GM20000 (cell line): ENCODE measurements at regions not wholly inside any gene's neighbourhood (a gene's known extent, or its start where the extent isn't known, plus 50 kb on each side); places are given as distances from the start of the nearest gene placed in this dataset.

Experiments
- DNase-seq: peaks from one replicate; pipeline ENCODE4 v3.0.0; 2012; ENCODE audit warnings: low spot score
- TF ChIP-seq, protein P1 (sequence below): IDR thresholded peaks from 2 replicates; pipeline ENCODE4 v1.5.1; 2012; ENCODE audit warnings: mild to moderate bottlenecking, control low read depth; ENCODE audit errors: extremely low read depth, missing control alignments

DNA sequence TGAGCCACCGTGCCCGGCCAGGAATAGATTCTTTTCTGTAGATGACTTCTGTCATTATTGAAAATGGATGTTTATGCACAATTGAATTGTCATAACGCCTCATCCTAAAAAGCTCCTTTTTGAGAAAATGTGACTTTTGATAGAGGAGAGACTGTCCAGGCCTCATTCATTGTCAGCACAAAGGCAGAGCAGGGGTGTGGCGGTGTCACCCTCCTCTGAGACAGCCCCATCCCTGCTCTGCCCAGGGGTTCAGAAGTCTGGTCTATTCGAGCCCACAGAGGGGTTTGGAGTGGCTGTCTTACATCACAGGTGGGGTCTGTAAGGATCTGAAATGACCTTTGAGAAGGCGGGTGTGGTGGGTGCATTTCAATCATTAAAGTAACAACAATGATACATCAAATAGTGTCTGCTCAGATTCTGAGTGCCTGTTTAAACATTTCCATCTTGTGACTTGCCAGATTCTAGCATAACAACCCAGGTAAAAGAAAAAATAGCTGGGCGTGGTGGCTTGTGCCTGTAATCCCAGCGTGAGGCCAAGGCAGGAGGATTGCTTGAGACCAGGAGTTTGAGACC lies 161.0 kb downstream of the SEC14L1 start:
- TF ChIP-seq, protein P1, sequence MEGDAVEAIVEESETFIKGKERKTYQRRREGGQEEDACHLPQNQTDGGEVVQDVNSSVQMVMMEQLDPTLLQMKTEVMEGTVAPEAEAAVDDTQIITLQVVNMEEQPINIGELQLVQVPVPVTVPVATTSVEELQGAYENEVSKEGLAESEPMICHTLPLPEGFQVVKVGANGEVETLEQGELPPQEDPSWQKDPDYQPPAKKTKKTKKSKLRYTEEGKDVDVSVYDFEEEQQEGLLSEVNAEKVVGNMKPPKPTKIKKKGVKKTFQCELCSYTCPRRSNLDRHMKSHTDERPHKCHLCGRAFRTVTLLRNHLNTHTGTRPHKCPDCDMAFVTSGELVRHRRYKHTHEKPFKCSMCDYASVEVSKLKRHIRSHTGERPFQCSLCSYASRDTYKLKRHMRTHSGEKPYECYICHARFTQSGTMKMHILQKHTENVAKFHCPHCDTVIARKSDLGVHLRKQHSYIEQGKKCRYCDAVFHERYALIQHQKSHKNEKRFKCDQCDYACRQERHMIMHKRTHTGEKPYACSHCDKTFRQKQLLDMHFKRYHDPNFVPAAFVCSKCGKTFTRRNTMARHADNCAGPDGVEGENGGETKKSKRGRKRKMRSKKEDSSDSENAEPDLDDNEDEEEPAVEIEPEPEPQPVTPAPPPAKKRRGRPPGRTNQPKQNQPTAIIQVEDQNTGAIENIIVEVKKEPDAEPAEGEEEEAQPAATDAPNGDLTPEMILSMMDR, result no peak
- no peak for DNase-seq

DNA sequence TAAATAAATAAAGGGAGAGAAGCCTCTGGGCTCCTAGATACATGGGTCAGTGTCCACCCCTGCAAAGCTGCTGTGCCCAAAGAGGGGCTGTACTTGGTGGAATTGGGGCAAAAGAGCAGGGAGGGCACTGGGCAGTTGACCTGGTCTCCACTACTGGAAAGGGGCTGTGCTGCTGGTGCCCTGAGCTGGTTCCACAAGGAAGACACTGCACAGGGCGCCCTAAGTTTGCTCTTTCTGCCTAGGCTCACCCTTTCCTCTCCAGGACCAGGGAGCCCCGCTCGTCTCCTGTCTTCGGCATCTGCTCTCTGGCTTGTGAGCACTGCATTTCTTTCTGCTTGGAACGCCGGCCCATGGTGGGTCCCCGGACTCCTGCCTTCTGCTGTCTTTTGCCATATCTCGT lies 161.9 kb downstream of the SEC14L1 start:
- TF ChIP-seq, protein P1, result no peak
- DNase-seq, result no peak

DNA sequence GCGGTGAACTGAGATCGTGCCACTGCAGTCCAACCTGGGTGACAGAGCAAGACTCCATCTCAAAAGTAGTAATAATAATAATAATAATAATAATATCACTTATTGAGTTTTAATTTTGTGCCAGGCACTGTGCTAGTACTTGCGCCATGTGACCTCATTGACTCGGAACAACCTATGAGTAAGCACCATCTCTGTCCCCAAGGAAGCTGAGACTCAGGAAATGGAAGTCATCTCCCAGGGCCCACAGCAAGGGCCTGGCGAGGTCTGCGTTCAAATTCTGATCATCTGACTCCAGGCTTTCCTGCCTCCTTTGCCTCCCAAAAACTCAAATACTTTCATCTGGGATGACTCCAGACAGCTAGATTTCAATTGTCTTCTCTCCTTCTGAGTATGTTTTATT lies 162.9 kb downstream of the SEC14L1 start:
- TF ChIP-seq, protein P1, result no peak
- DNase-seq, result no peak

DNA sequence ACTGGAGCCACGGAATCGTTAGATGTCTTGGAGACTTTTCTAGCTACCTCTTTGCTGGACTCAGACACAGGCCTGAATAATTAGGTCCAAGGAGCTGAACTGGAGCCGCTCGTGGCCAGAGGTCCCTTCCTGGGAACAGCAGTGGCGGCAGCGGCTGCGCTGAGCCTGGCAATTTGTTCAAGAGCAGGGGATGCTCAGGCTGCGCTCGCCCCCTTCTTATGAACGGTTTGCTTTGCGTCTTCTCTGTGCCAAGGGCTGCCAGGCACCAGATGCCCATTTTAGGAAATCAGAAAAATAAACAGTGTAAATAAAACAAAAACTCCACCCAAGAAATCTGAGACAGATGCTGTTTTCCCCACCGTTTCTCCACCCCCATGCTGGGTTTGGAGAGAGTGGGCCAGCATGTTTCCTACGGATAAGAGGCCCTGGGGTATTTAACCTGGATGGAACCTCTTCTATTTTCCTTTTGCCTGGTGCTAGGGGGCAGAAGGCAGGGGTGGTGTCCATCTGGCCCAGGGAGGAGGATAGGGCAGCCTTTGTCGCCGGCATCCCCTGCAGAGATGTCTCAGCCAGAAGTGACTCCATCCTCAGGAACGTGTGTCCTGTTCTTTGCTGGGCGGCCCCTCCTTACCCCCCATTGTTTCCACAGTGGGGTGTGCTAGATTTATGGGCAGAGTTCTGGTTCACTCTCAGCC lies 163.4 kb downstream of the SEC14L1 start:
- DNase-seq, result no peak
- TF ChIP-seq, protein P1, result no peak

DNA sequence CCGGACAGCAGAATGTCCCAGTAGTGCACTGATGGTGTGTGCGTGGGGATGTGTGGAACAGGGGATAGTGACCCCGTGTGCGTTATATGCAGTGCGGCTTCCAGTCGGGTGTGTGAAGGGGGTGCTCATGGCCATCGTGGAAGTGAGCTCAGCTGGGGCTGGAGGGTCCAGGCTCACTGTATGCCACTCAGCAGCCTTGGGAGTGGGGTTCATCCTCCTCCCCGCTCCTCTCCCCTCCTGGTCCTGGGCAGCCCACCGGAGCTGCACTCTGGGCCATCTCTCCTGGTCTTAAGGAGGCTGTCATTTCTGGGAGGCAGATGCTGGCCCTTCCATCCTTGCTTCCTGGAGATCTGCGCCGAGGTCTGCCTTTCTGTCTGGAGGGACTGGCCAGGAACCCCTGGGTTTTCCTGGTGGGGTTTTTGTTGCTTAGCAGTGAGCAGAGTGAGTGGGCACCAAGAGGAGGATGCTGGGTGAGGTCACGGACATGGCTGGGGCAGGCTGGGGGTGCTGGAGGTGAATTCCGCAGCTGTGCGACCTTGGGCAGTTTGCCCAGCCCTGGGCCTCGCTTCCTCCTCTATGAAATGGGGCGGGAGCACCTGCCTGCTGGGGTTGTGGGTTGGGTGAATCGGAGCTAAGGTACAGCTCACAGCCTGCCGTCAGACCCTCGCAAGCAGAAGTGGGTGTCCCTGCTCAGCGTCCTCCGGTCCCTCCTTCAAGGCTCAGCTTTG lies 164.1 kb downstream of the SEC14L1 start:
- TF ChIP-seq, protein P1, result no peak
- DNase-seq, result no peak

DNA sequence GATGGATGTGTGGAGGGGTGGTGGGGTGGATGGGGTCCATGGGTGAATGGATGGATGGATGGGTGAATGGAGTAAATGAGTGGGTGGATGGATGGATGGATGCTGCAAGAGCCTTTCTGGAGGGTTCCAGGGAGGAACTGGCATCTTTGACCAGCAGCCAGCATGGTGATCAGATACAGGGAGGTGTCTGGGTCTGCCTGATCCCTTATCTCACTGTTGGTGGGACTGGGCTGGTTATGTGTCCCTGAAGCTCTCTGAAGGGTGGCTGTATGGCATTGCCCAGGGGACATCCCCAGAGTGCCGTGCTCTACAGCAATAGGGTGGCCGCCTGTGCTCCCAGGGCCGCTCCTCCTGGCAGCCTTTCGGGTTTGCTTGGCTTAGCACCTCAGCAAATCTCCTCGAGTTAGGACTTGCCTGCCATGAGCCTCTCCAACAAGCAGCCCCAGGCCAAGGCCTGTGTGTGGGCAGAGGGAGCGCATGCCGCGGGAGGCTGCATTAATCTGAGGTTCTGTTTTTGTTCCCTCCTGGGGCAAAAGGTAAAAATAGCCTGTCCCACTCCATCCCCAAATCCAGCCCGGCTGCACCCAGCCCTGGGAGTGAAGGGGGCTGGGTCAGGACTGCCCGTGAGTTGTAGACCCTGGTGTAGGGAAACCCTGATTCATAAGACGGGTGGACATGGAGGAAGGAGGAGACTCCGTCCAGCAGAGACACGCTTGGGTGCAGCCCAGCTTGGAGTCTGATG lies 165.4 kb downstream of the SEC14L1 start:
- TF ChIP-seq, protein P1, result no peak

More for the DNA sequence above, 165.4 kb downstream of the SEC14L1 start:
- no peak for DNase-seq
